ENCODE measurements at regions not wholly inside any gene's neighbourhood (a gene's known extent, or its start where the extent isn't known, plus 50 kb on each side); places are given as distances from the start of the nearest gene placed in this dataset.

DNA sequence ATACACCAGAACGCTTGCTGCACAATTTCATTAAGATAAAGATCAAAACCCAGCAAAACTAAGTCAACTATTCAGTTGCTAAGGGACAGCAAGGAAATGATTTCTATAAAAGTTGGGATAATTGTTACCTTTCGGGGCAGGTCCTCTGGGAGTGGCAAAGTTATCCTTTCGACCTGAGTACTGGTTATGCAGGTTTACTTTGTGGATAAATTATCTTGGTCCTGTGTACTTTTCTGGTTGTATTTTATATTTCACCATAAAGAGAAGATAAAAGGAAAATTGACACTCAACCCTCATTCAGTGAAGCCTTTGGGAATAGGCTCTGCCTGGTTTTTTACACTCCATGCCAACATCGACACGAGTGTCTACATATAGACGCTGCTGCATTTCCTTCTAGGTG is 146.5 kb downstream of the SYK start:
- Mint-ChIP-seq H3K4me3 (ENCODE audit: low read depth, unreplicated experiment) (no peak overlapping the region), H3K9me3 (ENCODE audit: low read depth, unreplicated experiment) (no peaks in the 10 kb centered on the region), H3K4me1 (ENCODE audit: low read depth, unreplicated experiment) (peaks cover 7% of the 10 kb centered on the region), H3K36me3 (ENCODE audit: insufficient read depth, unreplicated experiment) (no peaks in the 10 kb centered on the region), H3K27ac (ENCODE audit: unreplicated experiment) (no peak overlapping the region), H3K27me3 (ENCODE audit: unreplicated experiment) (peaks cover 3% of the 10 kb centered on the region)
- intact Hi-C loops (cut with micrococcal nuclease; ENCODE audit: unreplicated experiment): no loop called here
- CTCF ChIA-PET: no interaction called here
- no peak for DNase-seq
- BruUV-seq (replicated peaks): no TSS peak
- TF ChIP-seq CTCF (IDR thresholded peaks at IDR 0.05; ENCODE audit: unreplicated experiment): no peak

DNA sequence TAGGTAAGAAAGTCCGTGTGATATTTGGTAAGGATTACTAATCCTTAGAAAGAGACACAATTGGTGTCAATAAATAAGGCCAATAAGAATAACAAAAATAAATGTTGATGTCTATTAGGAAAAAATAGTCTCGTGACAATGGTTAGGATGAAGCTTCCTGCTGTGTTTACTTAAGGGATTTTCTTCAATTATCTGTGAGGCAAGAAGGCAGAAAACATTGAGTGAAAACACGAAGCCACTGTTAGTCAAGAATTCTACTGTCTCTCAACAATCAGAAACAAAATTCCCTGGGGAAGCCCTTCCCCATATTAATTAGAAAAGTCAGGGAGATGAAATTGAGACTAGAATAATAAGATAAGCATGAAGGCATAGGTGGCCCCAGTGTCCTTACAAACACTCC is 149.0 kb downstream of the SYK start:
- Mint-ChIP-seq H3K4me1 (ENCODE audit: low read depth, unreplicated experiment) (peaks cover 7% of the 10 kb centered on the region), H3K27me3 (ENCODE audit: unreplicated experiment) (peaks cover 28% of the 10 kb centered on the region), H3K9me3 (ENCODE audit: low read depth, unreplicated experiment) (no peaks in the 10 kb centered on the region), H3K27ac (ENCODE audit: unreplicated experiment) (no peak overlapping the region), H3K36me3 (ENCODE audit: insufficient read depth, unreplicated experiment) (no peaks in the 10 kb centered on the region), H3K4me3 (ENCODE audit: low read depth, unreplicated experiment) (no peak overlapping the region)
- TF ChIP-seq CTCF (IDR thresholded peaks at IDR 0.05; ENCODE audit: unreplicated experiment): no peak
- no TSS peak for BruUV-seq (replicated peaks)
- no peak for DNase-seq
- CTCF ChIA-PET: no interaction called here
- intact Hi-C loops (cut with micrococcal nuclease; ENCODE audit: unreplicated experiment): no loop called here

DNA sequence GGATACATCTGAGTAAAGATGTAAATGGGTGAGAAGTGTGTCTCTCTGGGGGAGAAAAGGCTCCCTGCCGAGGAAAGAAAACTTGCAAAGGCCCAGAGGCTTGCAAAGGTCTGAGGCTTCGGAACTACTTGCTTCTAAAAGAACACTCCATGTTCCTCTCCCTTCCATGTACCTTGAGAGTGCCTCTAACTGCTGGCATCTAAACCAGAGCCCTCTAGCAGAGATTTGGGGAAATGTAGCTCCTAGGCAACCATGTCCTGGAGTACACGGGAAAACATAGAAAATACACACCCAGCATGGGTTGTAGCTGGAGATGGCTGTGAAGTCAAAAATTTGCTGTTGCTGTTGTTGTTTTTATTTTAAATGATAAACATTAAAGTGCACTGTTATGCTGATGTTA is 151.6 kb downstream of the SYK start:
- peaks cover 31% of the 10 kb centered on the region for H3K27me3 Mint-ChIP-seq (ENCODE audit: unreplicated experiment)
- BruUV-seq (replicated peaks): no TSS peak
- H3K27ac Mint-ChIP-seq (ENCODE audit: unreplicated experiment): no peak overlapping the region
- intact Hi-C loops (cut with micrococcal nuclease; ENCODE audit: unreplicated experiment): no loop called here
- no peak for TF ChIP-seq CTCF (IDR thresholded peaks at IDR 0.05; ENCODE audit: unreplicated experiment)
- no peaks in the 10 kb centered on the region for H3K9me3 Mint-ChIP-seq (ENCODE audit: low read depth, unreplicated experiment)
- DNase-seq: no peak
- H3K36me3 Mint-ChIP-seq (ENCODE audit: insufficient read depth, unreplicated experiment): no peaks in the 10 kb centered on the region
- H3K4me1 Mint-ChIP-seq (ENCODE audit: low read depth, unreplicated experiment): no peaks in the 10 kb centered on the region
- CTCF ChIA-PET: no interaction called here
- no peak overlapping the region for H3K4me3 Mint-ChIP-seq (ENCODE audit: low read depth, unreplicated experiment)

GRCh38 chr9:90953805-90954204 is 152.2 kb downstream of the SYK start:
- no peak for DNase-seq
- Mint-ChIP-seq H3K27me3 (ENCODE audit: unreplicated experiment) (peaks cover 31% of the 10 kb centered on the region), H3K9me3 (ENCODE audit: low read depth, unreplicated experiment) (no peaks in the 10 kb centered on the region), H3K36me3 (ENCODE audit: insufficient read depth, unreplicated experiment) (no peaks in the 10 kb centered on the region), H3K4me1 (ENCODE audit: low read depth, unreplicated experiment) (no peaks in the 10 kb centered on the region), H3K4me3 (ENCODE audit: low read depth, unreplicated experiment) (no peak overlapping the region), H3K27ac (ENCODE audit: unreplicated experiment) (no peak overlapping the region)
- TF ChIP-seq CTCF (IDR thresholded peaks at IDR 0.05; ENCODE audit: unreplicated experiment): no peak
- BruUV-seq (replicated peaks): no TSS peak
- CTCF ChIA-PET: no interaction called here
- intact Hi-C loops (cut with micrococcal nuclease; ENCODE audit: unreplicated experiment): no loop called here

All from Calu3 (cell line).